GM23338 (cell line): ENCODE measurements at regions not wholly inside any gene's neighbourhood (a gene's known extent, or its start where the extent isn't known, plus 50 kb on each side); places are given as distances from the start of the nearest gene placed in this dataset.

Experiments
- ATAC-seq: fragments of 200-7000 bp; cut with Tn5 transposase; 3 replicates; pipeline ENCODE4 v1.9.1; 2020
- DNase-seq: peaks from one replicate; pipeline ENCODE4 v3.0.0-alpha.2; 2015; ENCODE audit warnings: low spot score
- H2AFZ ChIP-seq: fragments of 200-600 bp; sonication (generic); 2 replicates; pipeline ENCODE4 v1.8.0; 2016; ENCODE audit warnings: antibody characterized with exemption, mild to moderate bottlenecking, moderate library complexity
- H3F3A ChIP-seq: fragments of 200-600 bp; sonication (generic); replicated peaks from 2 replicates; pipeline ENCODE4 v1.8.0; 2017; ENCODE audit warnings: antibody characterized with exemption, mixed run types, low read depth
- H3K27ac ChIP-seq: fragments of 200-600 bp; sonication (generic); 2 replicates; pipeline ENCODE4 v1.6.1; 2016; ENCODE audit warnings: low read depth
- H3K27me3 ChIP-seq: fragments of 200-600 bp; sonication (generic); 2 replicates; pipeline ENCODE4 v1.8.0; 2016; ENCODE audit warnings: mild to moderate bottlenecking, mixed run types, moderate library complexity; ENCODE audit not compliant: insufficient read depth
- H3K36me3 ChIP-seq: fragments of 200-600 bp; sonication (generic); 2 replicates; pipeline ENCODE4 v1.8.0; 2016; ENCODE audit warnings: mild to moderate bottlenecking; ENCODE audit not compliant: insufficient read depth
- H3K4me1 ChIP-seq: fragments of 200-600 bp; sonication (generic); 2 replicates; pipeline ENCODE4 v1.8.0; 2016; ENCODE audit warnings: mild to moderate bottlenecking, moderate library complexity; ENCODE audit not compliant: insufficient read depth
- H3K4me2 ChIP-seq: fragments of 200-600 bp; sonication (generic); 2 replicates; pipeline ENCODE4 v1.7.1; 2017; ENCODE audit warnings: mixed run types
- H3K4me3 ChIP-seq: fragments of 200-600 bp; sonication (generic); 2 replicates; pipeline ENCODE4 v1.6.1; 2016; ENCODE audit warnings: mixed run types
- H3K79me2 ChIP-seq: fragments of 200-600 bp; sonication (generic); replicated peaks from 2 replicates; pipeline ENCODE4 v1.8.0; 2017; ENCODE audit warnings: mild to moderate bottlenecking; ENCODE audit not compliant: insufficient read depth
- H3K9me2 ChIP-seq: fragments of 200-600 bp; sonication (generic); 2 replicates; pipeline ENCODE4 v1.8.0; 2017; ENCODE audit not compliant: insufficient read depth
- H4K20me1 ChIP-seq: fragments of 200-600 bp; sonication (generic); replicated peaks from 2 replicates; pipeline ENCODE4 v1.8.0; 2017; ENCODE audit warnings: mild to moderate bottlenecking; ENCODE audit not compliant: insufficient read depth
- H3K27ac Mint-ChIP-seq: 2 replicates; pipeline ENCODE4 v1.8.0; 2020; ENCODE audit warnings: inconsistent platforms, mild to moderate bottlenecking, moderate library complexity, mixed read lengths
- H3K27me3 Mint-ChIP-seq: 3 replicates; pipeline ENCODE4 v1.8.0; 2022; ENCODE audit warnings: low read depth, mild to moderate bottlenecking, moderate library complexity, mixed read lengths, inconsistent platforms; ENCODE audit not compliant: insufficient read depth, poor library complexity
- H3K36me3 Mint-ChIP-seq: 3 replicates; pipeline ENCODE4 v1.8.0; 2021; ENCODE audit warnings: low read depth, mild to moderate bottlenecking, inconsistent platforms, moderate library complexity, mixed read lengths
- H3K4me1 Mint-ChIP-seq: 3 replicates; pipeline ENCODE4 v1.8.0; 2020; ENCODE audit warnings: mild to moderate bottlenecking, inconsistent platforms, mixed read lengths
- H3K4me3 Mint-ChIP-seq: 3 replicates; pipeline ENCODE4 v1.8.0; 2021; ENCODE audit warnings: moderate library complexity, mild to moderate bottlenecking, inconsistent platforms, mixed read lengths
- H3K9me3 Mint-ChIP-seq: 3 replicates; pipeline ENCODE4 v1.8.0; 2020; ENCODE audit warnings: moderate library complexity, mild to moderate bottlenecking, inconsistent platforms, mixed read lengths
- CREB1 ChIP-seq: fragments of 250-450 bp; sonication (Bioruptor Pico); IDR thresholded peaks from 2 replicates; pipeline ENCODE4 v1.5.0; 2020; ENCODE audit warnings: low read depth, mild to moderate bottlenecking, moderate library complexity
- CTCF ChIP-seq, 2 experiments: fragments of 200-600 bp in 1 of 2; sonication (generic) in 1 of 2; conservative IDR thresholded peaks; 2 replicates each; pipeline versions ENCODE4 v1.5.1 to v1.6.1; 2016 to 2017; ENCODE audit warnings: antibody characterized with exemption in 2 of 2, low read depth in 2 of 2, mild to moderate bottlenecking in 2 of 2, moderate library complexity in 1 of 2
- ETS1 ChIP-seq: IDR thresholded peaks from 2 replicates; pipeline ENCODE4 v1.6.1; 2016; ENCODE audit warnings: antibody characterized with exemption
- EZH2 ChIP-seq: fragments of 200-600 bp; sonication (generic); IDR thresholded peaks from one replicate; pipeline ENCODE4 v1.8.0; 2017; ENCODE audit warnings: antibody characterized with exemption, mild to moderate bottlenecking, low read depth; ENCODE audit not compliant: unreplicated experiment
- EZH2phosphoT487 ChIP-seq: fragments of 200-600 bp; sonication (generic); IDR thresholded peaks from one replicate; pipeline ENCODE4 v1.8.1; 2018; ENCODE audit warnings: antibody characterized with exemption; ENCODE audit not compliant: unreplicated experiment
- JUNB ChIP-seq: IDR thresholded peaks from one replicate; pipeline ENCODE4 v1.6.1; 2016; ENCODE audit warnings: antibody characterized with exemption; ENCODE audit not compliant: unreplicated experiment
- NANOG ChIP-seq: IDR thresholded peaks from 2 replicates; pipeline ENCODE4 v1.6.1; 2016; ENCODE audit warnings: antibody characterized with exemption, borderline replicate concordance
- POLR2AphosphoS5 ChIP-seq: IDR thresholded peaks from 2 replicates; pipeline ENCODE4 v1.6.1; 2016; ENCODE audit warnings: antibody characterized with exemption, low read depth
- REST ChIP-seq: IDR thresholded peaks from one replicate; pipeline ENCODE4 v1.6.1; 2018; ENCODE audit warnings: antibody characterized with exemption; ENCODE audit not compliant: unreplicated experiment
- STAT1 ChIP-seq: IDR thresholded peaks from one replicate; pipeline ENCODE4 v1.6.1; 2016; ENCODE audit warnings: antibody characterized with exemption; ENCODE audit not compliant: unreplicated experiment
- ZNF114 ChIP-seq: fragments of 250-450 bp; sonication (Bioruptor Pico); IDR thresholded peaks from 2 replicates; pipeline ENCODE4 v1.5.0; 2020; ENCODE audit warnings: mild to moderate bottlenecking, moderate library complexity
- ZNF331 ChIP-seq: fragments of 250-450 bp; sonication (Bioruptor Pico); IDR thresholded peaks from 2 replicates; pipeline ENCODE4 v1.5.0; 2020; ENCODE audit warnings: low read depth, mild to moderate bottlenecking, moderate library complexity
- ZNF462 ChIP-seq: fragments of 250-450 bp; sonication (Bioruptor Pico); IDR thresholded peaks from 2 replicates; pipeline ENCODE4 v1.5.0; 2020; ENCODE audit warnings: mild to moderate bottlenecking, moderate library complexity

- Histone ChIP-seq H3K27me3 (no peaks in the 10 kb centered on the region), H3K9me2 (peaks cover 3% of the 10 kb centered on the region; the same call in 1 of the 2 replicates), H3K79me2 (no peaks in the 10 kb centered on the region), H3K4me1 (peaks cover 9% of the 10 kb centered on the region; the same call in 1 of the 2 replicates), H4K20me1 (no peaks in the 10 kb centered on the region), H3K27ac (no peak overlapping the region), H3K4me2 (no peak overlapping the region), H3F3A (no peaks in the 10 kb centered on the region), H3K36me3 (no peaks in the 10 kb centered on the region), H3K4me3 (no peak overlapping the region), H2AFZ (no peak overlapping the region)
- H3K4me3 Mint-ChIP-seq = no peak overlapping the region
- ATAC-seq = no peak
- TF ChIP-seq ETS1 (no peak), ZNF462 (CRISPR knock-in tag) (no peak), NANOG (no peak), STAT1 (no peak), EZH2phosphoT487 (no peak), POLR2AphosphoS5 (no peak), CREB1 (CRISPR knock-in tag) (no peak), JUNB (no peak), EZH2 (no peak), REST (no peak), ZNF331 (CRISPR knock-in tag) (no peak), CTCF (conservative IDR thresholded peaks at IDR 0.05; ENCODE audit: low read depth in 2 of 2) (no peak), ZNF114 (CRISPR knock-in tag) (no peak)
- no peaks in the 10 kb centered on the region for H3K27me3 Mint-ChIP-seq
- H3K27ac Mint-ChIP-seq = no peak overlapping the region
- no peaks in the 10 kb centered on the region for H3K36me3 Mint-ChIP-seq
- no peak for DNase-seq
- no peaks in the 10 kb centered on the region; the same call in 2 of the 3 replicates for H3K9me3 Mint-ChIP-seq
- peaks cover 17% of the 10 kb centered on the region for H3K4me1 Mint-ChIP-seq
Observed at GRCh38 chr6:130610303-130610702, 216.9 kb upstream of the SMLR1 start.
